Vagina (tissue), 2 donors: ENCODE measurements at regions not wholly inside any gene's neighbourhood (a gene's known extent, or its start where the extent isn't known, plus 50 kb on each side); places are given as distances from the start of the nearest gene placed in this dataset.

Source experiments
- DNase-seq, 2 donors: peaks; one replicate each; pipeline ENCODE4 v3.0.0-alpha.2; 2017; ENCODE audit errors: extremely low spot score in 2 of 2
- H3K27ac ChIP-seq: fragments of 200-600 bp; sonication (generic); one replicate; pipeline ENCODE4 v1.5.1; 2019
- H3K27me3 ChIP-seq: fragments of 200-600 bp; sonication (generic); one replicate; pipeline ENCODE4 v1.5.1; 2019
- H3K36me3 ChIP-seq, 2 donors: fragments of 200-600 bp; sonication (generic); one replicate each; pipeline ENCODE4 v1.5.1; 2017 to 2019
- H3K4me1 ChIP-seq: fragments of 200-600 bp; sonication (generic); one replicate; pipeline ENCODE4 v1.5.1; 2019
- H3K4me3 ChIP-seq, 2 donors: fragments of 200-600 bp; sonication (generic); 1 replicate in 1 of 2; 2 replicates in 1 of 2; pipeline ENCODE4 v1.5.1; 2016 to 2019
- H3K9me3 ChIP-seq: fragments of 200-600 bp; sonication (generic); one replicate; pipeline ENCODE4 v1.5.1; 2019
- POLR2A ChIP-seq, 2 donors: fragments of 450-650 bp; IDR thresholded peaks; one replicate each; pipeline ENCODE4 v1.6.1; 2017; ENCODE audit warnings: antibody characterized with exemption in 2 of 2, mild to moderate bottlenecking in 2 of 2, moderate library complexity in 2 of 2
- POLR2AphosphoS5 ChIP-seq, 2 donors: sonication (generic); formaldehyde crosslinking; IDR thresholded peaks; one replicate each; pipeline ENCODE4 v1.9.0; 2017; ENCODE audit warnings: antibody characterized with exemption in 2 of 2, mild to moderate bottlenecking in 2 of 2, low read depth in 1 of 2; ENCODE audit not compliant: insufficient read depth in 1 of 2
- intact Hi-C: fragments of 100-400 bp; cut with DNase I; formaldehyde crosslinking; loops from one replicate; pipeline ENCODE4 v1.15.1; 2023
- TF ChIP-seq, protein P1 (sequence below), 3 experiments: fragments of 450-650 bp in 2 of 3; fragments of 200-600 bp in 1 of 3; sonication (generic) in 1 of 3; IDR thresholded peaks; one replicate each; pipeline ENCODE4 v1.5.1; 2017 to 2019; ENCODE audit warnings: antibody characterized with exemption in 3 of 3, mild to moderate bottlenecking in 2 of 3, moderate library complexity in 2 of 3

DNA sequence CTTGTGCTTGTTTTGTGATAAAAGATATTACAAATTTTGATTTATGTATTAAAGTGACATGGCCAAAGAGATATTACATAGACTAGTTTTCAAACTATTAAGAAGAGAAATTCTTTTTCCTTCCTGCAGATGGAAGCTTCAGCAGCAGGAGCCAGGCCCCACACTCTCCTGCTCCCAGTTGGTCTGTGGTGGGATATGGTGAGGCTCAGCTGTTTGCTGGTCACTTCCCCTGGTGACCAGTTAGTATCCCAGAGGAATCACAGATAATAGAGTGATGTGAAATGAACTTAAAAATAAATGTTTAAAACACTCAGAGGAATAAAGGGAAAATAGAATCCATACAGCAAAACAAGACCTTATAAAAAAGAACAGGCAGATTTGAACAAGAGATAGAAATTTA, 154.7 kb downstream of the KTN1 start:
- intact Hi-C loops = no loop called here
- TF ChIP-seq, protein P1, sequence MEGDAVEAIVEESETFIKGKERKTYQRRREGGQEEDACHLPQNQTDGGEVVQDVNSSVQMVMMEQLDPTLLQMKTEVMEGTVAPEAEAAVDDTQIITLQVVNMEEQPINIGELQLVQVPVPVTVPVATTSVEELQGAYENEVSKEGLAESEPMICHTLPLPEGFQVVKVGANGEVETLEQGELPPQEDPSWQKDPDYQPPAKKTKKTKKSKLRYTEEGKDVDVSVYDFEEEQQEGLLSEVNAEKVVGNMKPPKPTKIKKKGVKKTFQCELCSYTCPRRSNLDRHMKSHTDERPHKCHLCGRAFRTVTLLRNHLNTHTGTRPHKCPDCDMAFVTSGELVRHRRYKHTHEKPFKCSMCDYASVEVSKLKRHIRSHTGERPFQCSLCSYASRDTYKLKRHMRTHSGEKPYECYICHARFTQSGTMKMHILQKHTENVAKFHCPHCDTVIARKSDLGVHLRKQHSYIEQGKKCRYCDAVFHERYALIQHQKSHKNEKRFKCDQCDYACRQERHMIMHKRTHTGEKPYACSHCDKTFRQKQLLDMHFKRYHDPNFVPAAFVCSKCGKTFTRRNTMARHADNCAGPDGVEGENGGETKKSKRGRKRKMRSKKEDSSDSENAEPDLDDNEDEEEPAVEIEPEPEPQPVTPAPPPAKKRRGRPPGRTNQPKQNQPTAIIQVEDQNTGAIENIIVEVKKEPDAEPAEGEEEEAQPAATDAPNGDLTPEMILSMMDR (IDR thresholded peaks at IDR 0.05) = no peak
- TF ChIP-seq POLR2AphosphoS5 (IDR thresholded peaks at IDR 0.05; ENCODE audit: insufficient read depth in 1 of 2, low read depth in 1 of 2) (no peak), POLR2A (IDR thresholded peaks at IDR 0.05) (no peak)
- H3K9me3 ChIP-seq = no peaks in the 10 kb centered on the region

DNA sequence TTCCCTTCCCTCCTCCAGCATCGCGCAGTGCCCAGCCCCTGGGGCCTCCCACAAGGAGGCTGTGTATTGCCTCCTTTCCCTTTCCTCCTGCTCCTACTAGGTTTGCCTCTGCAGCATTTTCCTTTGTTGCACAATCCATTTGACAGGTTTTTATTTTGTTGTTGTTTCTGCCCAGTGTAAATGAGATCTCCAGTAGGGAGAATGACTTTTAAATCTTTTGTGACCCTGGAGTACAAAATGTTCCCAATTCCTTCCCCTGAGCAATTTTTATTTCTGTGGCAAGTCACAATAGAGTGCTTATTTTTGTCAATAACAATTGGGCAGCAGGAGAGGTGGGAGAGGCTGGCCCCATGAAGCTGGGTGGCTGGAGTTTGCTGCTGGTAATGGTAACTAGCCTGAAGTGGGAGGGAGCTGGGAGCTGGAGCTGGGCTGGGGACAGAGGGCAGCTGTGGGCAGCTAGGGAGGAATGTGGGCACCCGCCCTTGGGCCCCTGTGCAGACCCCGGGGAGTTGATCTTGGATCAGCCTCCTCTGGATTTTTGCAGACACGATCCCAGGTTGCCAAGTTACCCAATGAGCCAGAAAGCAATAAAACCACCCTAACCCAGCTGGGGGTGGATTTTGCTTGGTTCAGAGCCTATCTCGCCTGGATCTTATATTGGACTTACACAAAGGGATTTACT, 160.1 kb downstream of the KTN1 start:
- Histone ChIP-seq H3K4me1 (peaks cover 19% of the 10 kb centered on the region), H3K36me3 (no peaks in the 10 kb centered on the region), H3K9me3 (no peaks in the 10 kb centered on the region), H3K4me3 (no peak overlapping the region), H3K27ac (no peak overlapping the region), H3K27me3 (no peaks in the 10 kb centered on the region)
- DNase-seq = no peak
- intact Hi-C loops = no loop called here
- TF ChIP-seq, protein P1 (IDR thresholded peaks at IDR 0.05) = no peak
- no peak for TF ChIP-seq POLR2AphosphoS5 (IDR thresholded peaks at IDR 0.05; ENCODE audit: insufficient read depth in 1 of 2, low read depth in 1 of 2)
- TF ChIP-seq POLR2A (IDR thresholded peaks at IDR 0.05) = no peak

More for the DNA sequence above, 154.7 kb downstream of the KTN1 start:
- no peak for DNase-seq
- H3K27me3 ChIP-seq = no peaks in the 10 kb centered on the region
- no peak overlapping the region for H3K27ac ChIP-seq
- H3K4me3 ChIP-seq = no peak overlapping the region
- H3K4me1 ChIP-seq = peaks cover 4% of the 10 kb centered on the region
- no peaks in the 10 kb centered on the region for H3K36me3 ChIP-seq

DNA sequence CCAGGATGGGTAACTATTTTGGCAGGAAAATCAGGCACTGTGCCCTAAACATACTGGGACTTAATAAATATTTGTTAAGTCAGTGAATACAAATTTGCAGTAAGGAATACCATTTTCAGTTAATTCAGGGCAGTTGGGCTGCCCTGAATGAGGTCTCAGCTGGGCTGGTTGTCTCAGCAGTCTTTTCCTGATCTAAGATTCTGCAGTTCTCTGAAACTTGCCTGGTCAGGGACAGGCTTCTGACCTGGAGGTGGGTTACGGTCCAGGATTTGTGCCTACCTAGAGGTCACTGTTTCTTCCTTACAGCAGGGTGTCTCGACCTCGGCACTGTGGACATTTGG, 160.6 kb downstream of the KTN1 start:
- intact Hi-C loops = no loop called here
- Histone ChIP-seq H3K27me3 (no peaks in the 10 kb centered on the region), H3K9me3 (no peaks in the 10 kb centered on the region), H3K27ac (no peak overlapping the region), H3K36me3 (no peaks in the 10 kb centered on the region), H3K4me1 (peaks cover 19% of the 10 kb centered on the region), H3K4me3 (no peak overlapping the region)
- DNase-seq = no peak
- no peak for TF ChIP-seq POLR2A (IDR thresholded peaks at IDR 0.05)
- TF ChIP-seq POLR2AphosphoS5 (IDR thresholded peaks at IDR 0.05; ENCODE audit: insufficient read depth in 1 of 2, low read depth in 1 of 2) = no peak
- TF ChIP-seq, protein P1 (IDR thresholded peaks at IDR 0.05) = no peak

DNA sequence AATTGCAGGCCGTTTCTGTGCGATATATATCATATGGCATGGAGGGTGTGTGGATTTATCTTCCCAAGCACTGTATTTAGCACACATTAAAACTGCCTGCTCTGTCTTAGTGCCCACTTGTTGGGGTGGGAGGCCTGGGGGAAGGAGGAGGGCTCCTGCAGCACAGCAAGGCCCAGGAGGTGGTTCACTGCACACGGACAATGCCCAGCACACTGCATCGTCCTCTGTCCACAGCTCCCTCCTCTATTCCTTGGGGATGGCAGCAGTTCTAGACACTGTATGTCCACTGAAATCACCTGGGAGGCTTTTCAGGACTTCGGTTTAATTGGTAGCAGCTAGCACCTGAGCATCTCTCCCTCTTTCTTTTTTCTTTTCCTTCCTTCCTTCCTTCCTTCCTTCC, 161.2 kb downstream of the KTN1 start:
- H3K27ac ChIP-seq = no peak overlapping the region
- TF ChIP-seq POLR2A (IDR thresholded peaks at IDR 0.05) (no peak), POLR2AphosphoS5 (IDR thresholded peaks at IDR 0.05; ENCODE audit: insufficient read depth in 1 of 2, low read depth in 1 of 2) (no peak)
- TF ChIP-seq, protein P1 (IDR thresholded peaks at IDR 0.05) = no peak
- H3K9me3 ChIP-seq = no peaks in the 10 kb centered on the region
- no peaks in the 10 kb centered on the region for H3K27me3 ChIP-seq
- DNase-seq = no peak
- H3K4me3 ChIP-seq = no peak overlapping the region
- peaks cover 19% of the 10 kb centered on the region for H3K4me1 ChIP-seq
- intact Hi-C loops = no loop called here
- H3K36me3 ChIP-seq = no peaks in the 10 kb centered on the region

DNA sequence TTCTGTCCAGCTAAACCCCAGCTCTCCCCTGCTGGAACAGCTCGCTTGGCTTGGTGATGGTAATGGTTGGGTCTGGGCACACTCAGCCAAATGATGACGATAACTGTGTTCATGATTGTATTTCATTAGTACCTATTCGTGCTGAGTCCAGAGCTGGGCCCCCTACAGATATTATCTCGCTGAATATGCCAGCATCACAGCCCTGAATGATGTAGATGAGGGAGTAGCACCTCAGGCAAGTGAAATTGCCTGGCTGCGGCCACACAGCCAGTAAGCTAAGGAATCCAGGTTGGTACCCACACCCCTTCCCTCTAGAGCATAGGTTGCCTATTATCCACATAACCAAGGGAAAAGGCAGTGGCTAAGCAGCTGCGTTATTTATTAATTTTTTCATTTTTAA, 163.5 kb downstream of the KTN1 start:
- H3K27me3 ChIP-seq = no peaks in the 10 kb centered on the region
- intact Hi-C loops = no loop called here
- H3K27ac ChIP-seq = no peak overlapping the region
- peaks cover 19% of the 10 kb centered on the region for H3K4me1 ChIP-seq
- TF ChIP-seq POLR2A (IDR thresholded peaks at IDR 0.05) = no peak
- TF ChIP-seq, protein P1 (IDR thresholded peaks at IDR 0.05) = no peak
- TF ChIP-seq POLR2AphosphoS5 (IDR thresholded peaks at IDR 0.05; ENCODE audit: insufficient read depth in 1 of 2, low read depth in 1 of 2) = no peak
- DNase-seq = no peak
- H3K4me3 ChIP-seq = no peak overlapping the region
- H3K36me3 ChIP-seq = no peaks in the 10 kb centered on the region
- H3K9me3 ChIP-seq = no peaks in the 10 kb centered on the region
